C1 segment of cervical spinal cord (tissue), 14 donors: ENCODE measurements at regions not wholly inside any gene's neighbourhood (a gene's known extent, or its start where the extent isn't known, plus 50 kb on each side); places are given as distances from the start of the nearest gene placed in this dataset.
A peak's percentile ranks its signal among the peaks of the same experiment; 100 is the strongest.
"Not testable (repeated sequence)": the region's sequence is repeated elsewhere in the genome, so short reads cannot be mapped to it uniquely, and the experiment has no call there.

Experiments
- DNase-seq, 14 donors: peaks; one replicate each; lab custom pipeline; 2025; lab: John Stamatoyannopoulos, UW

GRCh38 chr12:67039995-67040860 lies 228.9 kb upstream of the CAND1 start:
- DNase-seq, result no peak

DNA sequence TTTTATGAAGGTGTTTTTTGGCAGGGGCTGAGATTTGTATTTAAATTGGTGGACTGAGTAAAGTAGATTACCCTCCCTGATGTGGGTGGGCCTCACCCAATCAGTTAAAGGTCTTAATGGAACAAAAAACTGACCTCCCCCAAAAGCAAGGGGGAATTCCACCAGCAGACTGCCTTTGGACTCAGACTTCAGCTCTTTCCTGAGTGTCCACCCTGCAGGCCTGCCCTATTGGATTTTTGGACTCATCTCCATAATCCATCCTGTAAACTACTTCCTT lies 228.4 kb upstream of the CAND1 start:
- DNase-seq, result no peak

GRCh38 chr12:67042697-67043131 lies 226.4 kb upstream of the CAND1 start:
- DNase-seq, result peak in 1 of 14 donors; percentile 73

DNA sequence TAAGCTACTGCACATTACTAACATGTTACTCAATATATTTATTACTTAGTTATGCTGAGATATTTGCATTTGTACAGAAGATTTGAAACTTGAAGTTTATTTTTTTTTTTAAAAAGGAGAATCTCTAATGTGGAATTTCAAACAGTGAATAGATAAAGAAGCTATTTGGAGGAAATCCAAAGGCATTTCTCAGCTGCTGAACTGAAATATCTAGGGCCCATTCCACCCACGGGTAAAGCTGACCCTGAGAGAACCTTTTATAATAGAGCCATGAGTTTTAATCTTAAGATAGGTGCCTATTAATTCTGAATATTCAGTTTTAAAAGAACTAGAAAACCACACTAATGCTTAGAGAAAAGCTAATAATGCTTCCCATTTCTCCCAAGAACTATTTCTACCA lies 225.4 kb upstream of the CAND1 start:
- DNase-seq, result no peak

- DNase-seq, result no peak
These were observed 223.5 kb upstream of the CAND1 start for GRCh38 chr12:67045650-67046049.

DNA sequence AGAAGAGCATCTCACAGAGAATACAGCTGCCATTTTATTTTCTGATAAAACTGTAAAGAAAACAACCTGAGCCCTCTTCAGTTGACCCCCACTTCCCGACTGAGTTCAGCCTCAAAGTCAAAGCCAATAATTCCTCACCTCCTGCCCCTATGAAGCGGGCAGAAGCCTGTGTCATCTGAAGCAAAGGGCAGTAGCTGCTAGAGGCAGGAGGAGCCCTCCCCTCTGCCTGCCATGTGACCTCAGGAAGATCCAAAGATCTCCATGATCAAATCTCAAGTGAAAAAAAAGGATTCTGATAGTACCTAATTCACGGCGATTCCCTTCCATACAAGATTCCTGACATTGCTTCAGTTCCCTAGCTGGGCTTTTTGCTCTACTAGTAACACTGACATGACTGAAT lies 223.1 kb upstream of the CAND1 start:
- DNase-seq, result no peak

DNA sequence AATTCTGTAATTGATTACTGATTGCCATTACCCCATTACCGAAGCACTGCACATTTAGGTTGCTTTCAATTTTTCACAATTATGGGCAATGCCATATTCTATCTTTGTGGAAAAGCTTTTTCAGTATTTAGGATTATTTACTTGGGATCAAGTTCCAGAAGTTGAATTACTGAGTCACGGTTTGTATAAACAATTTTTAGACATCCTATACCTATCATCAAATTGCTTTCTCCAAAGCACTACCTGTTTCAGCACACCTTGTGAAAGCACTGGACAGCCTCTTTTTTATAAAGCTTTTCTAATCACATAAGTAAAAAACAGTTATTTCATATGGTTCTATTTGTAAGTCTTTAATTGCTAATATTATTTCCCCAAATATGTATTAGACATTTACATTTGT lies 221.5 kb upstream of the CAND1 start:
- no peak for DNase-seq

- no peak for DNase-seq
These were observed 220.8 kb upstream of the CAND1 start for GRCh38 chr12:67048371-67048770.

GRCh38 chr12:67049199-67049598 lies 220.0 kb upstream of the CAND1 start:
- not testable (repeated sequence) for DNase-seq

DNA sequence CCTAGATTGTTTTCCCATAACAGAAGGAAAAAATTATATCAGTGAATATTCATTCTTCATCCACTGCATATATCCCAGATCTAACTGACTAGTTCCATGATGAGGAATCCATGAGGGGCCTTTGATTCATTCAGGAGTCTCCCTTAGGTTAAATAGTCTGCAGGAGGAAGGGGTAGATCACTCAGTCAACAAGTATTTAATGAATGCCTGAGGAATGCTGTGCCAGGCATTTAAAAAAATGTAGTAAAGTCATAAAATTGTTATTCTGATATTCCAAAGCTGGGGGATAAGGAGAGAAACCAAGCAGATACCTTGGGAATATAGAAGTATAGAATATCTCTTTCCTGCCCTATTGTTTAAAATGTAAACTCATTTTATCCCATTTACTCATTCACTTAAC lies 216.2 kb upstream of the CAND1 start:
- DNase-seq, result no peak

DNA sequence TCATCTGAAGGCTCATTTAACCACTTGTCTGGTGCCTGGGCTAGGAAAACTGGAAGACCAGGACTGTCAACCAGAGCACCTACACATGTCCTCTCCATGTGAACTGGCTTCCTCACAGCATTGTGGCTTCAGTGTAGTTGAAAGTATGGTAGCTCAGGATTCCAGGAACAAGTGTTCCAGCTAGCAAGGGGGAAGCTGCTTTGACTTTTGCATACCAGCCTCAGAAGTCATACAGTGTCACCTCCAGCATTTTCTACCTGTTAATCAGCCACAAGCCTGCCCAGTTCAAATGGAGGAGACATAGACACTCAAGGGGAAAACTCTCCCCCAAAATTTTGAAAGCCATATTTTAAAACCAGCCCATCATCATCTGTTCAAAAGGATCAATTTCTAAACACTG lies 212.8 kb upstream of the CAND1 start:
- no peak for DNase-seq

GRCh38 chr12:67057072-67057471 lies 212.1 kb upstream of the CAND1 start:
- DNase-seq, result no peak

DNA sequence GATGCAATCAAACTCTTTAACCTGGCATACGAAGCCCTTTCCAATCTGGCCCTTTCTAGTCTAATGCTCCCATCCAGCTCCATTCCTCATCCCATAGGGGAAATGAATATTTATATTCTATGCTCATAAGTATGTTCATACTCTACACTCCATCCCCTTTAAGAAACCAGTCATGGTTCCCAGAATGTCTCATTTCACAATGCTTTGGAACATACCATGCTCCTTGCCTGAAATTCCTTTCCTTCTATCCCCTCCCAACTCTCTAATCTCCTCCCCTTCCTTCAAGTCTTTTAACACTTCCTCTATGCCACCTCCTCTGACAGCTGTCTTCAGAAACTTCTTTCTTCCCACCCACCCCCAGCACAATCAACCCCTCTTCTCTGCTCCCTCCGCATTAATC lies 207.0 kb upstream of the CAND1 start:
- no peak for DNase-seq

GRCh38 chr12:67067453-67068203 lies 201.5 kb upstream of the CAND1 start:
- no peak for DNase-seq

GRCh38 chr12:67068204-67068731 lies 200.9 kb upstream of the CAND1 start:
- DNase-seq, result no peak

DNA sequence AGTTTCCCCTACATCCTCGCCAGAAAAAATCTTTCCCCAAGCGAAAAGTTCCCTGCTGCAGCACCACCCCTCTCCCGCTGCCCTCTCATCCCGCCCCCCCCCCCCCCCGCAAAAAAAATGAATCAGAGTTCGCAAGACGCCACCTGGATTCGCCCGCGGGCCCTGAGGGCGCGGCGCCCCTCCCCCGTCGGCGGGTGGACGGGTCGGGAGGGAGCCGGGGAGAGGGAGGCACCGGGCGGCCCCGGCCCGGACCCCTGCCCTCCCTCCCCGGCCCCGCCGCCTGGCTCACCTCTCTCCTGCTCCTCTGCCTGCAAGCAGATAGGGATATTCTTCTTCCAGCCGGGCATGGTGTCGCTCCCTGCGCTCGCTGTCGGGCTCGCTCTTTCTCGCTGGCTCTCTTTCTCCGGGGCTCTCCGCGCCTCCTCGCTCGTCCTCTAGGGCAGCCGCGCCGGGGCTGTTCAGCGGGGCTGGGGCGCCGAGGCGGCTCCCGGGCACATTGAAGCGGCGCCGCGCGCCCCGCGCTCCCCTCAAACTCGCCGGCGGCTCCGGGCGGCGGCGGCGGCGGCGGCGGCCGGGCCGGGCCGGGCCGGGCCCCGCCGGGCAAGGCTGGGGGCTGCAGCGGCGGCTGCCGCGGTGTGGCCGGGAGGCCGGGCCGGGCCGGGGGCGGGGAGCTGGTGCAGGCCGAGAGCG lies 200.3 kb upstream of the CAND1 start:
- peak in 2 of 14 donors; percentile 14 to 60 for DNase-seq

GRCh38 chr12:67069451-67070306 lies 199.5 kb upstream of the CAND1 start:
- peak in 1 of 14 donors; percentile 55 for DNase-seq

- no peak for DNase-seq
These were observed 198.9 kb upstream of the CAND1 start for GRCh38 chr12:67070307-67070600.

DNA sequence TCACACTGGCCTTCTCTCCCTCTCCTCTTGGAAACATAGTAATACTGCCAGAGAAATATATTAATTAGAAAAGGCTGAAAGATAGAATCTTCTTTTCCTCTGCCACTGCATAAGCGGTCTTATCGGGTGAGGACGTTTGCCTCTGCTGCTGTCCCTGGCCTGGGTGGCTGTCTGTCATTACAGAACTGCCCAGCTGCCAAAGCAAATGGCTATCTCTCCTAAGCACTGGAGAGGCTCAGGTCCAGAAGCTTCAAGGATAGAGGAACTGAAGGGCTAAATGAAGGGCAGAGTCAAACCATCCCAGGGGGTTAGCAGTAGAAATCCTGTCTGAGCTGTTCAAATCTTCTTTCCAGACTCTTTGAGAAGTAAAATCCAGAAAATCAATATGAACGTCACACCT lies 198.6 kb upstream of the CAND1 start:
- no peak for DNase-seq

GRCh38 chr12:67072281-67072680 lies 196.9 kb upstream of the CAND1 start:
- DNase-seq, result not testable (repeated sequence)

GRCh38 chr12:67073336-67073735 lies 195.8 kb upstream of the CAND1 start:
- no peak for DNase-seq

GRCh38 chr12:67074072-67074471 lies 195.1 kb upstream of the CAND1 start:
- DNase-seq, result no peak
